ENCODE measurements at regions not wholly inside any gene's neighbourhood (a gene's known extent, or its start where the extent isn't known, plus 50 kb on each side); places are given as distances from the start of the nearest gene placed in this dataset.

DNA sequence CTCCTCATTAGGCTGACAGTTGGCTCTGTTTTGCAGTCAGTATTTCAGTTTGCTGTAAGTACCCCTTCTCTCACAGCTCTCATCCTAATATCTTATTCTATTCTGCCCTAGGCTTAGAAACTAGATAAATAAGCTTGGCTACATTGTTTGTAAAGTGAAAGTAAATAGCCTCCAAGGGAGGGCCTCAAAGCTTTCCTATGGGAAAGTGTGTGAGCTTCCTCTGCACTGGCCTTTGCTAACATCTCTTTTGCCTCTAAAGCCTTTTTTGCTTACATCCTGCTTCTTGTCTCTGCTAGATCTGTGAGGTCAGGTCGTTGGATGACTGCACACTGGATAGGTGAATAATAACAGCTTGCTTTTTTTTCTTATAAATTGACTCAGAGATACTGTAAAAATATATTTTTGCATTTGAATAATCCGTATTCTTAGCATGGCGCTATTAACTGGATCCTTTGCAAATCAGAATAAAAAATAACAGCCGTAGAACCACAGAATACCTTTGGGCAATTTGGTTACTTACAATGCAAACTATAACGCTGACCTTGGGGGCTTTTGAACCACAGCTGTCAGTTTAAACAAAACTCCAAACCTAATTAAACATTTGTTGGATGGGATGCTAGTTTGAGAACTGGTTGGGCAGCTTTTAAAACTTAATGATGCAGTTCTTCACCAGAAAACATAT lies 55.1 kb downstream of the TTC6 start:
- TF ChIP-seq, protein P1, sequence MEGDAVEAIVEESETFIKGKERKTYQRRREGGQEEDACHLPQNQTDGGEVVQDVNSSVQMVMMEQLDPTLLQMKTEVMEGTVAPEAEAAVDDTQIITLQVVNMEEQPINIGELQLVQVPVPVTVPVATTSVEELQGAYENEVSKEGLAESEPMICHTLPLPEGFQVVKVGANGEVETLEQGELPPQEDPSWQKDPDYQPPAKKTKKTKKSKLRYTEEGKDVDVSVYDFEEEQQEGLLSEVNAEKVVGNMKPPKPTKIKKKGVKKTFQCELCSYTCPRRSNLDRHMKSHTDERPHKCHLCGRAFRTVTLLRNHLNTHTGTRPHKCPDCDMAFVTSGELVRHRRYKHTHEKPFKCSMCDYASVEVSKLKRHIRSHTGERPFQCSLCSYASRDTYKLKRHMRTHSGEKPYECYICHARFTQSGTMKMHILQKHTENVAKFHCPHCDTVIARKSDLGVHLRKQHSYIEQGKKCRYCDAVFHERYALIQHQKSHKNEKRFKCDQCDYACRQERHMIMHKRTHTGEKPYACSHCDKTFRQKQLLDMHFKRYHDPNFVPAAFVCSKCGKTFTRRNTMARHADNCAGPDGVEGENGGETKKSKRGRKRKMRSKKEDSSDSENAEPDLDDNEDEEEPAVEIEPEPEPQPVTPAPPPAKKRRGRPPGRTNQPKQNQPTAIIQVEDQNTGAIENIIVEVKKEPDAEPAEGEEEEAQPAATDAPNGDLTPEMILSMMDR (IDR thresholded peaks at IDR 0.05): no peak

DNA sequence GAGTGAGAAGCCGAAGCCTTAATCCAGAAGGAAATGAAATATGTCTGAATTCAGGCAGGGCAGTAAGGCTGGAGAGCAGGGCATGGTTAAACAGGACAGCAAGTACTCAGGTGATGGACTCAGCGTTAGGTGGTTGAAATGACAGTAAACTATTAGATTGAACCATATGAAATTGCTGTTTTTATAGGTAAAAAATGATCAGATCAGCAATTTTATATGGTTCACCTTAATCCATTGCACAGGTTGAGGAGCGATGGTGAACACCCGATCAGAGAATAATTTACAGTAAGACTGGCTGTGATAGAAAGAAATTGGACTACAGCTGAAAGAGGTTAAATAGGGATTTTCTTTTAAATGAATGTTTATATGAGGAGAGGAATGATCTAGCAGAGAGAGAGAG lies 56.6 kb downstream of the TTC6 start:
- TF ChIP-seq, protein P1 (IDR thresholded peaks at IDR 0.05): no peak

DNA sequence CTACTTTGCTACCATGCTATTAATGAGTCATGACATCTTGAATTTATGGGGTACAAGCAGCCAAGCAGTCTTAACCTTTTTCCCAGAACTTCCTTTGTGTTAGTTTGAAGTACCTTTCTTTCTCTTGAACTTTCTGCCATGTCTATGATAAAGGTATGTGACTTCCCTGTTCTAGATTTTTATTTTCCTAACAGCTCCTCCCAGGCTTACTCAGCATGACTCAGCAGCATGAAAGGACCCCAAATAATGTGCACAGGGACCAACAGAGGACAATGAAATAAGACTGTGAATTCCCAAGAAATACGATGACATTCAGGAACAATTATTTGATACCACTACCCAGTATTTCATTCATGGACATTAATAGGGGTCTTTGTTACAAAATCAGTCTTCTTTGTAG lies 60.0 kb downstream of the TTC6 start:
- TF ChIP-seq, protein P1 (IDR thresholded peaks at IDR 0.05): no peak

DNA sequence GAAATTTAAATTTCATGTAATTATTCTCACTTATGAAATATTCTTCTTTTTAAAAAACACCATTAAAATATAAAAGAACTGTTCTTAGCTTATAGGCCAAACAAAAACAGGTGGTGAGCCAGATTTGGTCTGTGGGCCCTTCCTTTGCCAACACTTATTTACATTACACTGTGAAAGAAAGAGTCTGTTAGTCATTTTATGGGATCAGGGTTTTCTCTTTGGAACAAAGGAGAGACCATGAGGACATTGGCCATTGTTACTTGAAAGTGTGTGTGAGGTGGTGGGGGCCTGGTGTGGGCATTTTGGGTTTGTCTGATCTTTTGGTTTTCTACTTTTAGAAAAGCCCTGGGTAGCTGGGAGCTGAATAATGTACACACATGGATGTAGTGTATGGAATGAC lies 62.7 kb downstream of the TTC6 start:
- TF ChIP-seq, protein P1 (IDR thresholded peaks at IDR 0.05): no peak

DNA sequence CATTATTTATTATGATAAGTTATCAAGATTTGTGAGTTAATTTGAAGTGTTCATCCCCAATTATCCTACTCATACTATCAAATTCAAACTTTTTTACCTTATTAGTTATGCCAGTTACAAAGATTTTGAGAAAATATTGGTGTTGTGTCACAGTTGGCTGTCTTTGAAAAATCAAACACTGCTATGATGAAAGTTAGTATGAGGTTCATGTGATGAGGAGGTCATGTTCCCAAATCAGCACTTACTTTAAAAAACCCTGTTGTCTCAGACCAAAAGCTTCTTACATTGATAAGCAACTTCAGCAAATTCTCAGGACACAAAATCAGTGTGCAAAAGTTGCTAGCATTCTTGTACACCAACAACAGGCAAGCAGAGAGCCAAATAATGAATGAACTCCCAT lies 68.1 kb downstream of the TTC6 start:
- TF ChIP-seq, protein P1 (IDR thresholded peaks at IDR 0.05): no peak

DNA sequence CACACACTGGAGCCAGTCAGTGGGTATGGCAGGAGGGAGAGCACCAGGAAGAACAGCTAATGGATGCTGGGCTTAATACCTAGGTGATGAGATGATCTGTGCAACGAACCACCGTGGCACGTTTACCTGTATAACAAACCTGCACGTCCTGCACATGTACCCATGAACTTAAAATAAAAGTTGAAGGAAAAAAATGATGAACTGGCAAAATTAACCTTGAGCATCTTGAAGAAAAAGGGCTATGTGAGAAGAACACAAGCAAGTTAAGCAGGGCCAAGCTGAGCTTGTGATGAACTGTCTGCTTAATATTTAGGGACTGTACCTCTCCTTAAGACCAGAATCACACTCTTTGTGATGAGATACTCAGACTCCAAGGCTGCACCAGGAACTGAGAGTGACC lies 70.0 kb downstream of the TTC6 start:
- TF ChIP-seq, protein P1 (IDR thresholded peaks at IDR 0.05): no peak

DNA sequence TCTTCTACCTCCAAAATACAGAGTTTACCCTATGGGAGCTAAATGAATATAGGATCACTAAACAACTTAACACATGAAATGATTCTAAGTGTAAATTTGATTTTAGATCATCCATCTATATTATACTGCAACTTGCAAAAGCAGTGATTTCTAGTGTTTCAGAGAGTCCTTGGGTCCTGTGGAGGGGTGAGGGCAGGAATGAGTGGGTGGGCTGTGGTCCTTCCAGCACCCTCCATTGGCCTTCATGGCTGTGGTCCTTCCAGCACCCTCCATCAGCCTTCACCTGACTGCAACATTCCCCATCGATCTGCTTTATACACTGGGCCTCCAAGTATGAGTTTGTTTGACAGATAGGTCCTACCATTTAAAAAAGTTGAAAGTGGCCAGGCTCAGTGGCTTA lies 70.5 kb downstream of the TTC6 start:
- TF ChIP-seq, protein P1 (IDR thresholded peaks at IDR 0.05): no peak

DNA sequence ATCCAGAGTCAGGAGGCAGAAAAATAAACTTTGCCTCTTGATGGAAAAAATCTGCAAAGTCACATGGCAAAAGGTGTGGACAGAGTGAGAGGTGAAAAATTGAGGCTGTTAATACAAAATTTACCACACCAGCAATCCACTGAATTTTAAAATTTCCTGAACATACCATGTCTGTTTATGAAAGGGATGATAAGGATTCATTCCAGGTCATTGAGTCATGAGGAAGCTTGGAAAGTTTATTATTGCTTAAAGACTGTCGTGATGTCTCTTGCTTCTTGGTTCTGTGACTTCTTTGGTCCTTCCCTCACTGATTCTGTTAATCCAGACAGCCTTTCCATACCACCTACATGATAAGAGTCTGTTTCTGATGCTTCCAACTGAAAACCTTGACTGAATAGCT lies 73.2 kb downstream of the TTC6 start:
- TF ChIP-seq, protein P1 (IDR thresholded peaks at IDR 0.05): no peak

Data from LNCAP (cell line).